ENCODE measurements at regions not wholly inside any gene's neighbourhood (a gene's known extent, or its start where the extent isn't known, plus 50 kb on each side); places are given as distances from the start of the nearest gene placed in this dataset.

- no peak for TF ChIP-seq TAF1 (IDR thresholded peaks at IDR 0.05; ENCODE audit: borderline replicate concordance, low read depth, low read length)
- TF ChIP-seq FOXJ3 (CRISPR knock-in tag; IDR thresholded peaks at IDR 0.05): no peak
These were observed 169.7 kb upstream of the MAST4 start (continued) for GRCh38 chr5:66426259-66427138.

- no peaks in the 10 kb centered on the region for H4K20me1 ChIP-seq (ENCODE audit: insufficient read depth)
- no peaks in the 10 kb centered on the region for H3K9me2 ChIP-seq
- H2AFZ ChIP-seq (ENCODE audit: low read depth): no peak overlapping the region
- H3K9me3 ChIP-seq: no peaks in the 10 kb centered on the region
- ChIA-PET CTCF (no interaction called here), POLR2A (no interaction called here)
- WGBS (ENCODE audit: low lambda C conversion rate): 15% methylated on average over 4 of the region's 4 CpGs
- no peak overlapping the region for H3K9ac ChIP-seq
- no peaks in the 10 kb centered on the region for H3K36me3 ChIP-seq (replicated peaks in 1 of 2; ENCODE audit: control insufficient read depth in 1 of 2, insufficient read depth in 2 of 2, low read length in 1 of 2)
- no peak overlapping the region for H3K4me2 ChIP-seq
- H3K27me3 ChIP-seq (ENCODE audit: insufficient read depth): no peaks in the 10 kb centered on the region
- TF ChIP-seq FOSL2 (IDR thresholded peaks at IDR 0.05; ENCODE audit: borderline replicate concordance, low read depth) (no peak), EZH2phosphoT487 (IDR thresholded peaks at IDR 0.05; ENCODE audit: borderline replicate concordance, low read depth) (no peak), PBX3 (IDR thresholded peaks at IDR 0.05) (no peak), MAX (IDR thresholded peaks at IDR 0.05; ENCODE audit: low read depth) (no peak)
- H3K4me3 ChIP-seq (ENCODE audit: low read depth in 2 of 2, low read length in 1 of 2): no peak overlapping the region
- no peak overlapping the region; a peak in 1 of 4 replicates for H3K27ac ChIP-seq (ENCODE audit: low read depth in 2 of 2, low read length in 1 of 2)
- H3F3A ChIP-seq (replicated peaks; ENCODE audit: insufficient read depth): no peaks in the 10 kb centered on the region
- peaks cover 0 to 3% of the 10 kb centered on the region in 2 experiments; a peak in 1 of 4 replicates for H3K4me1 ChIP-seq (ENCODE audit: control insufficient read depth in 1 of 2, insufficient read depth in 2 of 2, low read depth in 1 of 2, low read length in 1 of 2)
- DNase-seq: no peak
- H3K79me2 ChIP-seq (ENCODE audit: insufficient read depth): no peaks in the 10 kb centered on the region
These were observed 169.1 kb upstream of the MAST4 start for GRCh38 chr5:66427139-66427442.

GRCh38 chr5:66436721-66437120, 159.5 kb upstream of the MAST4 start:
- Histone ChIP-seq H3K4me2 (no peak overlapping the region), H3K9me2 (no peaks in the 10 kb centered on the region), H3K4me3 (ENCODE audit: low read depth in 2 of 2, low read length in 1 of 2) (no peak overlapping the region), H3K4me1 (ENCODE audit: control insufficient read depth in 1 of 2, insufficient read depth in 2 of 2, low read depth in 1 of 2, low read length in 1 of 2) (no peaks in the 10 kb centered on the region; a peak in 1 of 4 replicates), H3F3A (replicated peaks; ENCODE audit: insufficient read depth) (no peaks in the 10 kb centered on the region), H3K27ac (ENCODE audit: low read depth in 2 of 2, low read length in 1 of 2) (no peak overlapping the region), H2AFZ (ENCODE audit: low read depth) (no peak overlapping the region), H3K9ac (no peak overlapping the region), H3K79me2 (ENCODE audit: insufficient read depth) (no peaks in the 10 kb centered on the region), H3K27me3 (ENCODE audit: insufficient read depth) (no peaks in the 10 kb centered on the region), H3K9me3 (no peaks in the 10 kb centered on the region), H3K36me3 (replicated peaks in 1 of 2; ENCODE audit: control insufficient read depth in 1 of 2, insufficient read depth in 2 of 2, low read length in 1 of 2) (no peaks in the 10 kb centered on the region), H4K20me1 (ENCODE audit: insufficient read depth) (no peaks in the 10 kb centered on the region)
- CTCF ChIA-PET: interaction anchor here (0.7 to 1.9 kb wide), 4 partner anchors 8 to 164 kb away, joined by 3 to 4 read pairs (median 3); no protein-coding TSS in a partner anchor
- no peak for TF ChIP-seq USF1 (IDR thresholded peaks at IDR 0.05; ENCODE audit: borderline replicate concordance, low read depth)
- TF ChIP-seq RAD21 (IDR thresholded peaks at IDR 0.05; ENCODE audit: low read length): peak; percentile 39
- no peak for TF ChIP-seq JUND (IDR thresholded peaks at IDR 0.05)
- TF ChIP-seq CTCF (IDR thresholded peaks at IDR 0.05): peak; percentile 32
- no peak for TF ChIP-seq RFX5 (IDR thresholded peaks at IDR 0.05; ENCODE audit: low read length)
- TF ChIP-seq SMC3 (IDR thresholded peaks at IDR 0.05; ENCODE audit: low read depth, low read length): no peak
- no peak for TF ChIP-seq RXRA (IDR thresholded peaks at IDR 0.05; ENCODE audit: borderline replicate concordance, low read depth)
- no peak for TF ChIP-seq NRF1 (IDR thresholded peaks at IDR 0.05; ENCODE audit: low read depth, low read length)
- TF ChIP-seq YY1 (IDR thresholded peaks at IDR 0.05; ENCODE audit: low read depth): no peak
- no peak for TF ChIP-seq IRF3 (IDR thresholded peaks at IDR 0.05; ENCODE audit: low read depth, low read length)
- DNase-seq: no peak
- WGBS (ENCODE audit: low lambda C conversion rate): 35% methylated on average over 3 of the region's 3 CpGs
- POLR2A ChIA-PET: no interaction called here
